NCI-H460 (cell line): ENCODE measurements at regions not wholly inside any gene's neighbourhood (a gene's known extent, or its start where the extent isn't known, plus 50 kb on each side); places are given as distances from the start of the nearest gene placed in this dataset.
"Not testable (repeated sequence)": the region's sequence is repeated elsewhere in the genome, so short reads cannot be mapped to it uniquely, and the experiment has no call there.

Experiments used
- DNase-seq: peaks from one replicate; pipeline ENCODE4 v3.0.0-alpha.2; 2016; ENCODE audit warnings: low read depth; ENCODE audit errors: extremely low read depth

DNA sequence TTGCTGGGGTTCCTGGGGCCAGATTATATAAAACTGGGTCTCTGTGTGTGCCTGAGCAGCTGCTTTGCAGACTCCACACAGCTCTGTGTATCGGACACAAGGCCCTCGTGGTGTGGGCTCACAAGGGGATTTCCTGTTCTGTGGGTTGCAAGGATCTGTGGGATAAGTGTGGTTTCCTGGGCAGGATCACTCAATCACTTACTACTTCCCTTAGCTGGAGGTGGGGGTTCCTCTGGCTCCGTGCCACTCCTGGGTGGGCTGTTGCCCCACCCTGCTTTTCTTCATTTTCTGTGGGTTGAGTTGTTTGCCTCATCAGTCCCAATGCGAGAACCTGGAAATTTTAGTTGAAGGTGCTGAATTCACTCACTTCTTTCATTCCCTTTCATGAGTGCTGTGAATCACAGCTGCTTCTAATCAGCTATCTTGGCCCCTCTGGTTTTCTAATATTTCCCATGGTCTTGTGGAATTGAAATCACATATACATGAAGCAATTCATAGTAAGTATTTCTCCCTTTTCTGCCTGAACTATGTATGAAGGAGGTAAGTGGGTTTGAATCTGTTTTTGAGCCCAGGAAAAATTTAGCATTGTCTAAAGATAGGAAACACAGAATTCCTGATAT, 196.3 kb downstream of the DCDC2C start:
- DNase-seq: no peak

- DNase-seq: no peak
Observed at GRCh38 chr2:3902131-3902530, 198.8 kb downstream of the DCDC2C start.

- DNase-seq: no peak
Observed at GRCh38 chr2:3904061-3904460, 200.7 kb downstream of the DCDC2C start.

DNA sequence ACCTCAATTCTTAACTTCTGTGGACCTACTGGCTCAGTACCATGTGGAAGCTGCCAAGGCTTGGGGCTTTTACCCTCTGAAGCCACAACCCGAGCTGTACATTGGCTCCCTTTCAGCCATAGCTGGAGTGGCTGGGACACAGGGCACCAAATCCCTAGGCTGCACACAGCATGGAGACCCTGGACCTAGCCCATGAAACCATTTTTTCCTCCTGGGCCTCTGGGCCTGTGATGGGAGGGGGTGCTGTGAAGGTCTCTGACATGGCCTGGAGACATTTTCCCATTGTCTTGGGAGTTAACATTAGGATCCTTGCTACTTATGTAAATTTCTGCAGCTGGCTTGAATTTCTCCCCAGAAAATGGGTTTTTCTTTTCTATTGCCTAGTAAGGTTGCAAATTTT, 205.1 kb downstream of the DCDC2C start:
- not testable (repeated sequence) for DNase-seq

DNA sequence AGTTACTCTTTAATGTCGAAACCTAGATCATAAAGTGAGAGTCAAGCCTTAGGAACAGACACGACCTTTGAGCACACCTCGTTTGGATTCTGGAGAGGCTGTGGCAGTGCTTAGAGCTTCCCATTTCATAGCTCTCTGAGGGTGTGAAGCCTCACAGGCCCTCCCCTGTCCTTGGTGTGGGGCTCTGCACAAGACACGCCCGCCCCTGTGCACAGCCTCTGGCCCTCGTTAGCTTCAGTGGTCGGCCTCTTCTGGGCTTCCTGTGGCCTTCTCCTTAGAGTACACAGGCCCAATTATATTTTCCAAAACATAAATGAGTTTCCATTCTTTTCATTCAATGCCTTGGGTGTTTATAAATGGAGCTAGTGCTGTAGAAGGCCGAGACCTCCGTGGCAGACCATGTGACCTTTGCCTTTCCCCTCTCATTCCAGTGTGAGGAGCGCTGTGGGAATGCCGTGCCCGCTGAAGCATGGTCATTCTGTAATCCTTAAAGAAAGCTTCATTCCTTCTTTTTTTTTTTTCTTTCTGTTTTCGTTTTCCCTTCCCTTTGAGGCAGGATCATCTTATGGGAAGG, 208.6 kb downstream of the DCDC2C start:
- no peak for DNase-seq

DNA sequence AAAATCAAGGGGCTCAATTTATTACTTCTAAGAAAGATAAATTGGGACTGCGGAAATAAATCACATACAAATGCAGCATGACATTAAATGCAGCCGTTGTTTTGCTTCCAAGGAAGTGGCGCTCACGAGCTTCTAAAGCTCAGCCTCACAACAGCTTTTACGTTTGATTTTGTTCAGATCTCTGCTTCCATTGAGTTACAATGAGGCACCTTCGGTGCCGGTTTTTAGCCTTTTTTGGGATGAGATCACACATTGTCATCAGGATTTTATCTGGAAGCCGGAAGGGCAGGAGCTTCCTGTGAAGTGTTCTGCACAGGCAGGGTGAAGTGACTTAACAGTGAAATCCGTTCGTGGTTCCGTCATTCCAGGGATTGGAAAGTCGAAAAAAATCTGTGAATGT, 209.8 kb downstream of the DCDC2C start:
- no peak for DNase-seq

DNA sequence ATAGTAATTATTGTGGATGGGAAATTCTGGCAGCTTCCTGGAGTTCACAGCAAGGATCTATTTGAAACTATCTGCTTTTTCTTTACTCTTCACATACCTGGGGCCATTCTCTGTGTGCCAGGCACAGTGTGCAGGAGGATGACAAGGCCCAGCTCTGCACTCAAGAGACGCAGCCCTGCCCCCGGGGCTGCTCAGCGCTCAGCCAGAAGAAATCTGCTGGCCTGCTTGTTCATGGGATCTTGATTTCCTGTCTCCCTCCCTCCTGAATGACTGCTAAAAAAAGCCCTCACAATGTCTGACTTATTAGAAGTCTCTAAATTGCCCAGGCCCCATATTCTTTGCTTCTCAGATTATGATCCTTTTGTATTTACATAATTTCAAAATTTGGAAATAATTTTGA, 210.9 kb downstream of the DCDC2C start:
- DNase-seq: no peak

- DNase-seq: no peak
Observed at GRCh38 chr2:3927031-3927430, 223.7 kb downstream of the DCDC2C start.

DNA sequence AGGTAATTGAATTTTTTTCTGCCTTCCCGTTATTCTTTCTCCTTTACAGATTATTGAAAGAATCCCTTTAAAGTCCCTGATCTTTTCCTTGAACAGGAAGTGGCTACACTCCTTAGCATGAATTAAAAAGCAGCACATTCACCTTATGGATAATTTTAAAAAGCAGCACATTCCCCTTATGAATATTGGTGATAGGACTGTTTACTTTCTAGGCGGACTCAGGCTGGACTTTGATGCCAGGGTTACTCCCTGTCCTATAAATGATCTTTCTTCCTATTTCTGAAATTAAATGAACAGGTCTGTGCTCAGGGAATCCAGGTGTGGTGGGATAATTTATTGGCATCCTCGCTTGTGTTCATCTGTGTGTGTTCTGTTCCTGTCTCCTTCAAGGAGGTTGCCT, 226.0 kb downstream of the DCDC2C start:
- DNase-seq: no peak

GRCh38 chr2:3930246-3930645, 226.9 kb downstream of the DCDC2C start:
- no peak for DNase-seq

DNA sequence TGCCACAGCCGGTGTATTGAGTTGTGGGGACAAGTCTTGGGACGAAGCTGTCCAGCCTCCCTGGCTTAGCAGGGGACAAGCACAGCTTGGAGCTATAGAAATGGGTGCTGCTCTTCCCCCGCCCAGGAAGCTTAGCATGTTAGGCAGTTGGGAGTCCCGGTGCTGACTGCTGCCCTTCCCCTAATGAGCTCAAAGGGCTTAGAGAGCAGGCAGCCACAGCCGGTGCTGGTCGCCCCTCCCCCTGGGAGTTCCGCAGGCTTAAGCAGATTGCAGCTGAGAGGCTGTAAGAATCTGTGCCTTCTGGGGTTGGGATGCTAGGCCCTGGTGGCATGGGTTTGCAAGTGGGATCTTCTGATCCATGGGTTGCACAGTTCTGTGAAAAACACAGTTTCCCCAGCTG, 237.3 kb downstream of the DCDC2C start:
- DNase-seq: no peak

DNA sequence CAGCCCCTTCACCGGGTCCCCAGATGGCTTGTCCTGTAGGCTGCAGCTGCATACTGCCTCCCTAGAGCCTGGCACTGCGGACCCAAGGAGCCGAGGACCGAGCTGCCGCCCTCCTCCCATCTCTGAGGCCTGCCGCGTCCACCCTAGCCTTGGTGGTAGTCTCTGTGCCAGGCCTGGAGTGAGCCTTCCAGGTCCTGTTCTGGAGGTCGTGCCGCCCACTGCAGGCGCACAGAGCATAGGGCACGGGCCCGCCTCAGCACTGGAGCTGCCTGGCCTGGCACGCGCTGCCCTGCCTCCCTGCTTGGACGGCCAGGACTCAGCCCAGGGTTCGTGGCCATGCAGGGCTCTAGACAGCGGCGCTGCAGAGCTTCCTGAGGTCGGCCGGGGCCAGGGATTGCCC, 239.5 kb downstream of the DCDC2C start:
- no peak for DNase-seq

- DNase-seq: no peak
Observed at GRCh38 chr2:3944071-3944470, 240.7 kb downstream of the DCDC2C start.

DNA sequence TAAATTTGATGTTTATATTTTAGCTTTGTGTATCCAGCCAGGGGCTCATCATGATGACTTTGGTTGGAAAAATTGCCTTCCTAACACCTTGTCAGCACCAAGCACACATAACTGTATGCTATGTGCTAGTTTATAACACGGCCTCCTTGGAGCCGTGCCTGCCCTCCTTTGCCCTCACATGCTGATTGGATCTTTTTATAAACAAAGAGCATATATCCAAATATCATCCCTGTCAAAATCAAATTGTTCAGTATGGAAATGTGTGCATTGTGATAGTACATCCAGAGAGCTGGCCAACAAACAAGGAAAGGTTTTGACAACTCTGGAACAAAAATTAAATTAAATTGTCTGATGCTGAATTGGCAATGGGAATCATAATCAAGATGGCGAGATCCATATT, 241.5 kb downstream of the DCDC2C start:
- no peak for DNase-seq

DNA sequence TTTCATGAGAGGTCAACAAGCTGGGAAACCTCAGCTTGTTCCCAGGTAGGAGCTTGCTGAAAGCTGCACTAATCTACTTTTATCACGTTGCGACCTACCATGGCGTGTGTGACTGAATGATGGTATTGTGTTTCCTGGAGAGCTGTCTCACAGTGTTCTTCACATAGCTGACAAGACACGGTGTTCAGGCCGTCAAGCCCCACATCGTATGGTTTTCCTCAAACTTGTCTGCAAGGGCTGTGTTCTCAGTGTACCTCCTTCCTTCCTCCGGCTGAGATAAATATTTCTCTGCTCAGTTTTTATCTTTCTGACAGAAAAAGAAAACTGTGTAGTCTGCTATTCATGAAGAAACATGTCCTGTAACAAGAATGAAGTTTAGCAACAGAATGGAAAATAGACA, 244.8 kb downstream of the DCDC2C start:
- no peak for DNase-seq

DNA sequence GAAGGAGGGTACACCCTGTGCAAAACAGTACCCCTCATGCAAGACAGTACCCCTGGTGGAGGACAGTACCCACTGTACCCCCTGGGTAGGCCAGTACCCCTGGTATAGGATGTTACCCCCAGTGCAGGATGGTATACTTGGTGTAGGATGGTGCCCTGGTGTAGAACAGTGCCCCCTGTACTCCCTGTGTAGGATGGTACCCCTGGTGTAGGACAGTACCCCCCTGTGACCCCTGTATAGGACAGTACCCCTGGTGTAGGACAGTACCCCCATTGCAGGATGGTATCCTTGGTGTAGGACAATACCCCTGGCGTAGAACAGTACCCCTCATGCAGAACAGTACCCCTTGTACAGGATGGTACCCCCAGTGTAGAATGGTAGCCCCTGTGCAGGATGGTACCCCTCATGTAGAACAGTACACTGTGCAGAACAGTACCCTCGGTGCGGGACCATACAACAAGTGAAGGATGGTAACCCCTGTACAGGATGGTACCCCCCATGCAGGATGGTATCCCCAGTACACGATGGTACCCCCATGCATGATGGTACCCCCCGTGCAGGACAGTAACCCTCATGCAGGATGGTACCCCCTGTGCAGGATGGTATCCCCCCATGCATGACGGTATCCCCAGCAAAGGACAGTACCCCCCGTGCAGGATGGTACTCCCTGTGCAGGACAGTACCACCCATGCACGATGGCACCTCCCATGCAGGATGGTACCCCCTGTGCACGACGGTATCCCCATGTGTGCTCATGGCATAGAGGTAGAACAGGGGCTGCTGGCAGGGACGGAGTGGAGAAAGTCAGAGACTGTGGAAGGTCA, 248.0 kb downstream of the DCDC2C start:
- no peak for DNase-seq

DNA sequence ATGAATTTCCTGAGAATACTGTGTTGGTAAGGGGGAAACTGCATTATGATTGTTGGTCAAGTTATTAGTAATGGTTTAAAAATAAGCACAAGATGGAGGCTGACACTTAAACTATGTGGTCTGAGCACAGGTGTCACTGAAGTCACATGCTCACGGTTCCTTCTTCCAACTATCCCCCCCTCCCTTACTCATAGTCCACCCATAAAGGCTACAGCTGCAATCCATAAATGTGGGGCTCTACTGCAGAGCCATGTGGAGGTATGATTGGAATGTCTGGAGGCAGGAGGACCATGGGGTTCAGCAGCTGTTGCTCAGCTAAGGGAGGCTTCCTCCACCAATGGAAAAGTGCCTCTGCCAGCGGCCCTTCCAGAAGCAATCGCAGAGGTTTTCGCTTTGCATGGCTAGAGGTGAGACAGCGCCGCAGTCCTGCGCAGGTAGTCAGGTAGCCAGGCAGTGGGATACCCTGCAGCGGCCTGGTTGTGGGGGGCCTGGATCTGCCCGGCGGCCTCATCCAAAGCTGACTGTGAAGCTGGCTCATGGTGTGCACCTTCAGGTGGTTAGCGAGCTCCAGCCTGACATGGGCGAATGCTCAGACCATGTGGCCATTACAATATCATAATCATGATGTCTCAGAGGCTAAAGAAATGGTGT, 249.6 kb downstream of the DCDC2C start:
- DNase-seq: no peak

DNA sequence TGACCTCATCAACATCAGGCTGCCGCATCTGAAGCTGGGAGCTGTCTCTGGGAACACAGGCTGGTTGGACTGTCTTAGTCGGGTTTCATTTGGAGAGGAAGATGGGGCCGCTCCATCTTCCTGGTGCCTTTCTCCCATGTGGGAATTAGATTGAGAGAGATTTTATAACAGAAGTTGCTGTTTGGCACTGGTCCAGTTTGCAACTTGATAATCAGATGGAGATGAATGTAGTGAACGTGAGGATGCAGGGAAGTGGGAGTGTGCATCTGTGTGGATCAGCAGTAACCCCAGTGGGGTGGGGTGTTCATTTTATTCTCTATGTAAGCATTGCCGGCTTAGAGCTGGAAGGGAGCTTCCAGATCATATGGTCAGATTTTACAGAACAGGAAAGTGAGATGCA, 250.9 kb downstream of the DCDC2C start:
- DNase-seq: no peak

DNA sequence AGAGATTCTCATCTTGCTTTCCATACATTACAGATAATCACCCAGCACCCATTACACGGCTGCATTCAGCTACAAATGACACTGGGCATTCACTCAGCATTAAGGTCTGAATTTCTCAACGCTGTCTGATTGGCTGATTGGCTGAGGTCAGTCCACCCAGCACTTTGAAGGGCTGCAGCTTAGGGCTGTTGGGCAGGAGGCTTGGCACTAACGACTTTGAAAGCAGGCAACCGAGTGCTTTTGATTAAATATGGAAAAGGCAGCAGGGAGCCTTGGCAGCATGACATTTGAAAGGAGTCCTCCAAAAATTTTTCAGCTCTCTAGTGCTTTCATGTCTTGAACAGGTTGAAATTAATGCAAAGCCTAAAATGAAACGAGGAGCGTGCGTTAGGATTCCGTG, 253.0 kb downstream of the DCDC2C start:
- no peak for DNase-seq

- DNase-seq: no peak
Observed at GRCh38 chr2:3956892-3957291, 253.5 kb downstream of the DCDC2C start.

GRCh38 chr2:3958465-3958864, 255.1 kb downstream of the DCDC2C start:
- DNase-seq: no peak

GRCh38 chr2:3958969-3959368, 255.6 kb downstream of the DCDC2C start:
- no peak for DNase-seq
